ENCODE measurements at regions not wholly inside any gene's neighbourhood (a gene's known extent, or its start where the extent isn't known, plus 50 kb on each side); places are given as distances from the start of the nearest gene placed in this dataset.

DNA sequence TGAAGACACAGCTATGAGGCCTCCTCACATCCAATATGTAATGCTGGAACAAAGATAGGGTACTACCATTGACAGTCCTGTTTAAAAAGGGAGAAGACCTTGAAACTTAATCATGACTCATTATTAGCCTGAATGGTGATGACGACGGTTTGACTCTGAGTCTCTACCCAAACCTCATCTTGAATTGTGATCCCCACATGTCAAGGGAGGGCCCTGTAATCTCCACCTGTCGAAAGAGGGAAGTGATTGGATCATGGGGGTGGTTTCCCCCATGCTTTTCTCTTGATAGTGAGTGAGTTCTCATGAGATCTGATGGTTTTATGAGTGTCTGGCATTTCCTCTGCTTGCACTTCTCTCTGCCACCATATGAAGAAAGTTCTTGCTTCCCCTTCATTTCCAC is 395.3 kb upstream of the CPEB2 start (continued):
- TF ChIP-seq, protein P1, sequence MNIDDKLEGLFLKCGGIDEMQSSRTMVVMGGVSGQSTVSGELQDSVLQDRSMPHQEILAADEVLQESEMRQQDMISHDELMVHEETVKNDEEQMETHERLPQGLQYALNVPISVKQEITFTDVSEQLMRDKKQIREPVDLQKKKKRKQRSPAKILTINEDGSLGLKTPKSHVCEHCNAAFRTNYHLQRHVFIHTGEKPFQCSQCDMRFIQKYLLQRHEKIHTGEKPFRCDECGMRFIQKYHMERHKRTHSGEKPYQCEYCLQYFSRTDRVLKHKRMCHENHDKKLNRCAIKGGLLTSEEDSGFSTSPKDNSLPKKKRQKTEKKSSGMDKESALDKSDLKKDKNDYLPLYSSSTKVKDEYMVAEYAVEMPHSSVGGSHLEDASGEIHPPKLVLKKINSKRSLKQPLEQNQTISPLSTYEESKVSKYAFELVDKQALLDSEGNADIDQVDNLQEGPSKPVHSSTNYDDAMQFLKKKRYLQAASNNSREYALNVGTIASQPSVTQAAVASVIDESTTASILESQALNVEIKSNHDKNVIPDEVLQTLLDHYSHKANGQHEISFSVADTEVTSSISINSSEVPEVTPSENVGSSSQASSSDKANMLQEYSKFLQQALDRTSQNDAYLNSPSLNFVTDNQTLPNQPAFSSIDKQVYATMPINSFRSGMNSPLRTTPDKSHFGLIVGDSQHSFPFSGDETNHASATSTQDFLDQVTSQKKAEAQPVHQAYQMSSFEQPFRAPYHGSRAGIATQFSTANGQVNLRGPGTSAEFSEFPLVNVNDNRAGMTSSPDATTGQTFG (tag by site-specific recombination; IDR thresholded peaks at IDR 0.05; ENCODE audit: borderline replicate concordance): no peak
- TF ChIP-seq ZNF548 (tag by site-specific recombination; IDR thresholded peaks at IDR 0.05): no peak
- TF ChIP-seq HOXC10 (CRISPR knock-in tag; IDR thresholded peaks at IDR 0.05): no peak
- no peak for TF ChIP-seq GLI4 (tag by site-specific recombination; IDR thresholded peaks at IDR 0.05)
- TF ChIP-seq ZNF776 (tag by site-specific recombination; IDR thresholded peaks at IDR 0.05; ENCODE audit: borderline replicate concordance): no peak
- no peak for TF ChIP-seq ZNF544 (tag by site-specific recombination; IDR thresholded peaks at IDR 0.05)
- TF ChIP-seq ZNF707 (tag by site-specific recombination; IDR thresholded peaks at IDR 0.05): no peak
- TF ChIP-seq ZNF843 (tag by site-specific recombination; IDR thresholded peaks at IDR 0.05): no peak
- TF ChIP-seq ZNF785 (tag by site-specific recombination; IDR thresholded peaks at IDR 0.05): no peak

DNA sequence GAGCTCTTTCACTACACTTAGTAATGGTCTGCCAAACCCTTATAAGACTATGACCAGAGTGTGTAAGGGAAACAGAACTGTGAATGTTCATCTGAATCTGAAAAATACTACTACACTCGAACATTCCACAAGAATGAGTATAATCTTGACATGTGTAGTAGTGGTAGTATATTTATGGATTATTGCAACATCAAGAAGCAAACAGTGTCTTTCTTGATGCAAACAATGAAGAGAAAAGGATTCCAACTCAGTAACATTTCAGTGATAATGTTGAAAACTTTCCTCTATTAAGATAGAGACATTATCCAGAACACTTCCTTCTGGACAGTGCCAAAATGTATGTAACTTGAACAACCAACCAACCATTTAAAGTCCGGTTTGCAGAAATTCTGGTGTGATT is 394.7 kb upstream of the CPEB2 start:
- Histone ChIP-seq H3K9me3 (ENCODE audit: control insufficient read depth, insufficient read depth, low read depth, low read length) (no peaks in the 10 kb centered on the region), H3K4me1 (ENCODE audit: control insufficient read depth, insufficient read depth, low read length) (no peaks in the 10 kb centered on the region), H3K36me3 (ENCODE audit: control insufficient read depth in 2 of 2, insufficient read depth in 1 of 2, low read length in 2 of 2) (no peaks in the 10 kb centered on the region), H3K27ac (ENCODE audit: extremely low read depth, low read depth, low read length) (no peak overlapping the region), H3K4me3 (ENCODE audit: low read depth, low read length) (no peak overlapping the region)
- TF ChIP-seq, protein P2, sequence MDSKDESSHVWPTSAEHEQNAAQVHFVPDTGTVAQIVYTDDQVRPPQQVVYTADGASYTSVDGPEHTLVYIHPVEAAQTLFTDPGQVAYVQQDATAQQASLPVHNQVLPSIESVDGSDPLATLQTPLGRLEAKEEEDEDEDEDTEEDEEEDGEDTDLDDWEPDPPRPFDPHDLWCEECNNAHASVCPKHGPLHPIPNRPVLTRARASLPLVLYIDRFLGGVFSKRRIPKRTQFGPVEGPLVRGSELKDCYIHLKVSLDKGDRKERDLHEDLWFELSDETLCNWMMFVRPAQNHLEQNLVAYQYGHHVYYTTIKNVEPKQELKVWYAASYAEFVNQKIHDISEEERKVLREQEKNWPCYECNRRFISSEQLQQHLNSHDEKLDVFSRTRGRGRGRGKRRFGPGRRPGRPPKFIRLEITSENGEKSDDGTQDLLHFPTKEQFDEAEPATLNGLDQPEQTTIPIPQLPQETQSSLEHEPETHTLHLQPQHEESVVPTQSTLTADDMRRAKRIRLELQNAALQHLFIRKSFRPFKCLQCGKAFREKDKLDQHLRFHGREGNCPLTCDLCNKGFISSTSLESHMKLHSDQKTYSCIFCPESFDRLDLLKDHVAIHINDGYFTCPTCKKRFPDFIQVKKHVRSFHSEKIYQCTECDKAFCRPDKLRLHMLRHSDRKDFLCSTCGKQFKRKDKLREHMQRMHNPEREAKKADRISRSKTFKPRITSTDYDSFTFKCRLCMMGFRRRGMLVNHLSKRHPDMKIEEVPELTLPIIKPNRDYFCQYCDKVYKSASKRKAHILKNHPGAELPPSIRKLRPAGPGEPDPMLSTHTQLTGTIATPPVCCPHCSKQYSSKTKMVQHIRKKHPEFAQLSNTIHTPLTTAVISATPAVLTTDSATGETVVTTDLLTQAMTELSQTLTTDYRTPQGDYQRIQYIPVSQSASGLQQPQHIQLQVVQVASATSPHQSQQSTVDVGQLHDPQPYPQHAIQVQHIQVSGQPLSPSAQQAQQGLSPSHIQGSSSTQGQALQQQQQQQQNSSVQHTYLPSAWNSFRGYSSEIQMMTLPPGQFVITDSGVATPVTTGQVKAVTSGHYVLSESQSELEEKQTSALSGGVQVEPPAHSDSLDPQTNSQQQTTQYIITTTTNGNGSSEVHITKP (tag by site-specific recombination; IDR thresholded peaks at IDR 0.05): no peak
- no peak for TF ChIP-seq ZNF433 (tag by site-specific recombination; IDR thresholded peaks at IDR 0.05; ENCODE audit: low read depth)
- no peak for TF ChIP-seq ZNF560 (tag by site-specific recombination; IDR thresholded peaks at IDR 0.05; ENCODE audit: borderline replicate concordance)
- TF ChIP-seq SETDB1 (IDR thresholded peaks at IDR 0.05; ENCODE audit: insufficient read length, low read length): no peak
- TF ChIP-seq, protein P3, sequence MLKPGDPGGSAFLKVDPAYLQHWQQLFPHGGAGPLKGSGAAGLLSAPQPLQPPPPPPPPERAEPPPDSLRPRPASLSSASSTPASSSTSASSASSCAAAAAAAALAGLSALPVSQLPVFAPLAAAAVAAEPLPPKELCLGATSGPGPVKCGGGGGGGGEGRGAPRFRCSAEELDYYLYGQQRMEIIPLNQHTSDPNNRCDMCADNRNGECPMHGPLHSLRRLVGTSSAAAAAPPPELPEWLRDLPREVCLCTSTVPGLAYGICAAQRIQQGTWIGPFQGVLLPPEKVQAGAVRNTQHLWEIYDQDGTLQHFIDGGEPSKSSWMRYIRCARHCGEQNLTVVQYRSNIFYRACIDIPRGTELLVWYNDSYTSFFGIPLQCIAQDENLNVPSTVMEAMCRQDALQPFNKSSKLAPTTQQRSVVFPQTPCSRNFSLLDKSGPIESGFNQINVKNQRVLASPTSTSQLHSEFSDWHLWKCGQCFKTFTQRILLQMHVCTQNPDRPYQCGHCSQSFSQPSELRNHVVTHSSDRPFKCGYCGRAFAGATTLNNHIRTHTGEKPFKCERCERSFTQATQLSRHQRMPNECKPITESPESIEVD (tag by site-specific recombination; IDR thresholded peaks at IDR 0.05): no peak
- no peak for TF ChIP-seq ZNF155 (tag by site-specific recombination; IDR thresholded peaks at IDR 0.05)
- no peak for TF ChIP-seq ZNF266 (tag by site-specific recombination; IDR thresholded peaks at IDR 0.05; ENCODE audit: low read depth)
- no peak for TF ChIP-seq MZF1 (tag by site-specific recombination; IDR thresholded peaks at IDR 0.05; ENCODE audit: borderline replicate concordance)
- no peak for TF ChIP-seq ZNF404 (tag by site-specific recombination; IDR thresholded peaks at IDR 0.05)
- TF ChIP-seq SCRT2 (tag by site-specific recombination; IDR thresholded peaks at IDR 0.05): no peak
- no peak for TF ChIP-seq KLF10 (tag by site-specific recombination; IDR thresholded peaks at IDR 0.05)
- POLR2A ChIA-PET: no interaction called here
- CTCF ChIA-PET: no interaction called here

All from HEK293 (cell line).